HG03354 (cell line): ENCODE measurements at regions not wholly inside any gene's neighbourhood (a gene's known extent, or its start where the extent isn't known, plus 50 kb on each side); places are given as distances from the start of the nearest gene placed in this dataset.
"Not testable (repeated sequence)": the region's sequence is repeated elsewhere in the genome, so short reads cannot be mapped to it uniquely, and the experiment has no call there.

Source experiments
- ATAC-seq: cut with Tn5 transposase; IDR thresholded peaks from one replicate; pipeline ENCODE4 v1.9.1; 2021; ENCODE audit warnings: mild to moderate bottlenecking; ENCODE audit not compliant: unreplicated experiment, poor library complexity, severe bottlenecking

DNA sequence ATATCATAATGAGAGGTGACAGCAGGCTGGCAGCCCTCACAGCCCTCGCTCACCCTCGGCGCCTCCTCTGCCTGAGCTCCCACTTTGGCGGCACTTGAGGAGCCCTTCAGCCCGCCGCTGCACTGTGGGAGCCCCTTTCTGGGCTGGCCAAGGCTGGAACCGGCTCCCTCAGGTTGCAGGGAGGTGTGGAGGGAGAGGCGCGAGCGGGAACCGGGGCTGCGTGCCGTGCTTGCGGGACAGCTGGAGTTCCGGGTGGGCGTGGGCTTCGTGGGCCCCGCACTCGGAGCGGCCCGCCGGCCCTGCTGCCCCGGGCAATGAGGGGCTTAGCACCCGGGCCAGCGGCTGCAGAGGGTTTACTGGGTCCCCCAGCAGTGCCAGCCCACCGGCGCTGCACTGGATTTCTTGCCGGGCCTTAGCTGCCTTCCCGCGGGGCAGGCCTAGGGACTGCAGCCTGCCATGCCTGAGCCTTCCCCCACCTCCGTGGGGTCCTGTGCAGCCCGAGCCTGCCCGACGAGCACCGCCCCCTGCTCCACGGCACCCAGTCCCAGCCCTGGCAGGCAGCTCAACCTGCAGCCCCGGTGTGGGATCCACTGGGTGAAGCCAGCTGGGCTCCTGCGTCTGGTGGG is 147.7 kb downstream of the TLR4 start:
- not testable (repeated sequence) for ATAC-seq

- no peak for ATAC-seq
These were observed 154.4 kb downstream of the TLR4 start for GRCh38 chr9:117858561-117858960.

DNA sequence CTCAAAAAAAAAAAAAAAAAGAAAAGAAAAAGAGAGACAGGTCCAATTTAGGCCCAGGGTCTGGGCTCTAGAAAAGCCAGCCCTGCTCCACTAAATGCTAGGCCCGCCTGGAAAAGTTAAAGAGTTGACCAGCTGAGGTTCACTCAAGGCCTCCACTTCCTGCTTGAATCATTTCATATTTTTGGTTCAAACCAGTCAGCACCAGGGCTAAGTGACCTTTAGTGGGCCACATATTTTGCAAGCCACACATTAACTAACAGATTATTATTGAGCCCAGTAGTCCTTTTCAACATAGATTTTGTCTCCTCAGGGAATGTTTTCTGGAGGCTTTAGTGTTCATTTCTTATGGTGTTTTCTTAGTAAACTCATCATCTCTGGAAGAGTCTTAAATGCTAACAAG is 156.6 kb downstream of the TLR4 start:
- ATAC-seq = no peak

DNA sequence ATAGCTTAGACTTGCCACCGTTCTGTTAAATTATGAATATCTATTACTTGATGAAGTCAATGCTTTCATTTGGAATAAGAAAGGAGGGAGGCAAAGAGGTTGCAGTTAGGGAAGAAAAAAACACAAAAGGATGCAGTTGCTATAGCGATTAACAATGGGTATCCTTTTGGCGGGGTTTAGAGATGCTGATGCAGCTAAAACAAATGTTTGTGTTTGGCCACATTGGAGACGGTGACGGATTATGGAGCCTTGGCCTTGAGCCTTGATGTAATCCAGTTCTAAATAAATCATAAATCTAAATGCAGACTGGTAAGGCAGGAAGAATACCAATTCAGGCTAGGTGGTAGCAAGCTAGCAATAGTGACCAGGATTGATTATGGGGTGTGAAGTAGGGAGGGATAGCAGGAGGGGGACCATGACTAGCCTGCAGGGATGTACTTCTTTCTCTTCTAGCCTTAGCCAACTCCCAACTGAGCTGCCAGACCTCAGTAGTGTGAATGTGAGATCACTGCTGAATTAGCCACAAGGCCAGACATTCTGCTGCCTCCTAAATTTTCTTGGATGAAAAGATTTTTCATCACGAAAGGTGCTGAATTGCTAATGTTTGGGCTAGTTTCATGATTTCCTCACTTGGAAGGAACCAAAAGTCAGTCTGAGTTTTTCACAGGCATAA is 160.3 kb downstream of the TLR4 start:
- ATAC-seq = no peak

DNA sequence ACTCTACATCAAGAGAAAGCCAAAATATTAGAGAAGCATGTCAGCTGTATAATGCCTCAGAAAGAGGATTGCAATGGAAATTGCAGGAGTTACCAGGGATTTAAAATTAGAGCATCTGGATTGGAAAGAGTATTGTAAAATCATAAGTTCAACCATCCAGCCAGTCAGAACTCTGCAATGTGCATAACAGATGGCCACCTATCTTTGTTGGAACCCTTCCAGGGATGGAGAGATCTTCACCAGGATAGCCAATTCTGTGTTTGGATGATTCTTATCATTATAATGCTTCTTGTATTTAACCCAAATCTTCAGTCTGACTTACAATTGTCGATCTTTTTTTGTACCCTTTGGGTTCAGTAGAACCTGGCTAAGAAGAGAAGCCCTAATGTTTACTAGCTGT is 164.4 kb downstream of the TLR4 start:
- ATAC-seq = no peak

DNA sequence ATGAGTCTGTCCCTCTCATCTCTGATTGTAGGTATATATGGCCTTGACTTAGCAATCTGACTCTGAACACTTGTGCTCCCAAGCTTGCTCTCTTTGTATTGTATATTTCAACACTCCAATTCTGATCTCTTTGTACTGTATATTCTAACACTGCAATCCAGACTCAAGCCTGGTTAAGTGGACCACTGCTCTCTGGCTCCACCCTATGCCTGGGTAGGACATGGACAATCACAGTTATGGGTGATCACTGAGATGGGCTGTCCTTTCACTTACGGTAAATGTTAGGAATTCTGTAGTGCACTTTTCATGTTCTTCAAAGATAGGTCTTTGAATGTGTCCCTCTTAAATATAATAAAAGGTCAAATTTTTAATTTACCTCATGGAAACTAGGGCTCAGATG is 165.1 kb downstream of the TLR4 start:
- ATAC-seq = no peak

DNA sequence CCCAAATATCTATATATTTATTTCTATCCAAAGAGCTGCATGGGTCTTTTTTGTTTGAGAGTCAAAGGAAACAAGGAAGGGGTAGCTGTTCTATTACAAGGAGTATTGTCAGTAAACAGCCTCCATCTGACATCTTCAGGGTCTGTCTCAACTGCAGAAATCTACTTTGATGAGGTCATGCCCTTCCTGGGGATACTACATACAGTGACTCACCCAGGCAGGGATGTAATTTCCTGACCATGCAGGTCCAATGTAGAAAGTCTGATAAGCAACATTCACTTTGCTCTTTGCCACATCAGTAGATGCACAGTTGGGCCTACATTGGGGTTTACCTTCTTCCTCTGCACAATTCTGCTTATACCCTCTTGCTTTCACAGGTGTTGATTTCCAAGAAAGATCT is 165.5 kb downstream of the TLR4 start:
- ATAC-seq = no peak

DNA sequence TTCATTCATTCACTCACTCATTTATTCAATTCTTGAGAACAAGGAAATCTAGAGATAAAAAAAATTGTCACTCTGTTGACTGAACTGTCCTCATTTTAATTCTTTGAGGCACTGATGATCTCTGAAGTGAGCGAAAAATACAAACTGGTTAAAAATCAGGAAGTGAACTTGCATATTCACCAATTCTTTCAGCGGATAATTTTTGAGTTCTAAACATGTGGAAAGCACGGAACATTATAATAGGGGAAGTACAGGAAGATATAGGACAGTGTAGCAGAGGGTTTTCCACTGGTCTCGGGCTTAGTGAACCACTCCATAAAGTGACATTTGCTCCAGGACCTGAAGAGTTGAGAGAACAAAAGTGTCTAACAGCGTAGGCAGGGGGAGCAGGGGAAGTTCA is 169.5 kb downstream of the TLR4 start:
- ATAC-seq = no peak

DNA sequence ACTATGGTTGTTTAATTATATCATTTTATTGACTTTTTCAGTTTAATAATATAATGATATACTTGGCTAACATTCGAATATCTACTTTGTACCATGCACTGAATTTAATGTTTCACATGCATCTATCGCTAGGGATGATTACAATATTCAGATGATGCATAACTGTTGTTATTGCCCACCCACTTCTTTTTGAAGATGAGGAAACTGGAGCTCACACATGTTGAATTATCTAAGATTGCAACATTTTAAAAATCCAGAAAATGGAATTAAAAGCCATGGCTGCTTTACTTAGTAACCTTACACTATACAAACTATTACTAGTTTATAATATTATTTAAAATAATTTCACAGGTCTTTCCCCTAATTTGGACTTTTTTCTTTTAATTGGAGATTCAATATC is 171.7 kb downstream of the TLR4 start:
- no peak for ATAC-seq

DNA sequence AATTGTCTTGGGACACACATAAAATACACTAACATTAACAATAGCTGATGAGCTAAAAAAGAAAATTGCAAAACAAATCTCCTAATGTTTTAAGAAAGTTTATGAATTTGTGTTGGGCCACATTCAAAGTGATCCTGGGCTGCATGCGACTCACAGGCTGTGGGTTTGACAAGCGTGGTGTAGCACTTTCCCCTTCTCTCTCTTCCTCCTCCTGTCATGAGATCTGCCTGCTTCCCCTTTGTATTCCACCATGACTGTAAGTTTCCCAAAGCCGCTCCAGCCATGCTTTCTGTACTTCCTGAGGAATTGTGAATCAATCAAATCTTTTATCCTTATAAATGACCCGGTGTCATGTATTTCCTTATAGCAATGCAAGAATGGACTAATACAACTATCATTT is 178.0 kb downstream of the TLR4 start:
- ATAC-seq = no peak

- no peak for ATAC-seq
These were observed 182.4 kb downstream of the TLR4 start for GRCh38 chr9:117886616-117887015.

GRCh38 chr9:117887383-117887782 is 183.2 kb downstream of the TLR4 start:
- no peak for ATAC-seq

DNA sequence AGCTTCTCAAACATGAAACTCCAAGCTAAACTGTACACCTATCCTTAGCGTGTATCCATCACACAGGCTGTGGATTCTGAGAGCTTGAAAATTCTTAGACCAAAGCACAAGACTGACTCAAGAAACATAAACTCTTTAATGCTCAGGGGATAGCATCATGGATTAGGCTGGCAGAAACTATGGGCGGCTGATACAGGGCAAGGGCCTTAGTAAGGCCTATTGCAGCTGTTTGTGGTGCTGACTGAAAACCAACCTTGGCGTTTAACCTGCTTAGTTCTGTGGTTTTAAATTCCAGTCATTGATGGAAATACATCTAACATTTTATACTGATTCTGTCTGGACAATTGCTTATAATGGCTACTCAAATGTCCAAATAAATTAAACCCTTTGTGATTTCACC is 183.7 kb downstream of the TLR4 start:
- no peak for ATAC-seq

GRCh38 chr9:117903453-117903852 is 199.2 kb downstream of the TLR4 start:
- ATAC-seq = no peak

DNA sequence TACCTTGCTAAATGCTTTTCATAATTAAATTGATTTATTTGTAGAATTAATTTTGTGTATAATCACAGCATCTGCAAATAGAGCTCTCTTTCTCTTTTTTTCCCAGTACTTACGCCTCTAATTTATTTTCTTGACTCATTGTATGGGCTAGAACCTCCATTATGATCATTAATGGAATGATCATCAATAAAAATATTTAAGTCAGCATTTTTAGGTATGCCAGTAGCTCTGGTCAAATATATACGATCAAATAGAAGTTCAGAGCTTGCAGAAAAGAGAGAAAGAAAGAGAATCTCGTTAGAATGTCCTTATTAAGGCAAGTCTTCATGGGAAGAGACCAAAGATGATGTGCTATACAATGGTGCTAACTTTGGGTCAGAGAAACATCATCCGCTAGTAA is 202.6 kb downstream of the TLR4 start:
- no peak for ATAC-seq

DNA sequence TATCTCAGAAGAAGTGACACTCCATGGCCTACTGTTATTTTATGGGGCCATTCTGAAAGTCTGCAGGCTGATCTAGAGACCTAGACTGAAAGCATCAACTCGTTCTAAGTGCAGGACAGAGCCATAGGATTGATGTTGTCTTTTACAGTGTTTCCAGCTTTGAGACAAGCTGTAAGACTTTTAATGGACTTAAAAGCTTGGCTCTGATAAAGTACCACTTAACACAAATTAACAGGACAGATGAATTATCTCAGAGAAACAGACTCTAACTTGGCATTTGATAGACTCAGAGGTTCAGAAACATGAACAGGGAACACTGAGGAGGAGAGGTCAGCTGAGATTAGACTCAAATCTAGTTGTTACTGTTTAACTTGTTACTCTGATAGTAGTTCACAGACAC is 203.2 kb downstream of the TLR4 start:
- ATAC-seq = no peak

GRCh38 chr9:117916291-117916690 is 212.1 kb downstream of the TLR4 start:
- ATAC-seq = no peak

GRCh38 chr9:117917873-117918272 is 213.7 kb downstream of the TLR4 start:
- no peak for ATAC-seq

- no peak for ATAC-seq
These were observed 215.3 kb downstream of the TLR4 start for GRCh38 chr9:117919538-117919937.

- no peak for ATAC-seq
These were observed 221.9 kb downstream of the TLR4 start for GRCh38 chr9:117926031-117926658.

DNA sequence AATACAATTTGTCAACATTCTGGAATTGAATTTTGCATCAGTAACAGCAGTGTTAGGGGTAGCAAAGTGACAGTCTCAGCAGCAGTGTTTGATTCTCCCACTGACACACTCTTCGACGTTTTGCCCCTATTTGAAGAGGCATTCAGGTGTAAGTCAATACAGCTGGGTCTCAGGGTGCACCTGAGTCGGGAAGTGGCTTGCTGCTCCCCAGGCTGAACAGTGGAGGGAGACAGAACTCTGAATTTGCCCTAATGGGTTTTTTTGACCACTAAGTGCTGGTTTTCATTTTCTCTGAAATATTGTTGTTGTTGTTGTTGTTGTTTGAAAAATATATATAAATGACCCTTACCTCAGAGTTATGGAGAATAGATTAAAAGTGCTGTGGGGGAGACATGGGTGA is 223.2 kb downstream of the TLR4 start:
- ATAC-seq = no peak
